SU-DHL-6 (cell line): ENCODE measurements at regions not wholly inside any gene's neighbourhood (a gene's known extent, or its start where the extent isn't known, plus 50 kb on each side); places are given as distances from the start of the nearest gene placed in this dataset.
"Not testable (repeated sequence)": the region's sequence is repeated elsewhere in the genome, so short reads cannot be mapped to it uniquely, and the experiment has no call there.

Experiments
- H2AFZ ChIP-seq: fragments of 200-600 bp; sonication (generic); 2 replicates; pipeline ENCODE4 v1.6.1; 2014; ENCODE audit warnings: low read depth, mild to moderate bottlenecking, moderate library complexity, mixed read lengths, antibody characterized with exemption, low read length; ENCODE audit not compliant: severe bottlenecking
- H3F3A ChIP-seq: fragments of 200-600 bp; shearing (Covaris generic); 2 replicates; pipeline ENCODE4 v1.6.0; 2016; ENCODE audit warnings: antibody characterized with exemption, mild to moderate bottlenecking; ENCODE audit not compliant: insufficient read depth
- H3K27ac ChIP-seq: fragments of 200-600 bp; sonication (generic); 2 replicates; pipeline ENCODE4 v1.5.1; 2016; ENCODE audit warnings: low read depth, mild to moderate bottlenecking, low read length, moderate library complexity, mixed read lengths
- H3K27me3 ChIP-seq: fragments of 200-600 bp; sonication (generic), shearing (Covaris generic); 2 replicates; pipeline ENCODE4 v1.6.0; 2014; ENCODE audit warnings: mild to moderate bottlenecking, low read length
- H3K36me3 ChIP-seq: fragments of 200-600 bp; sonication (generic); 2 replicates; pipeline ENCODE4 v1.6.1; 2014; ENCODE audit warnings: mild to moderate bottlenecking, low read length, mixed read lengths
- H3K4me2 ChIP-seq: fragments of 300-600, 200-600 bp; shearing (Covaris generic), sonication (generic); 2 replicates; pipeline ENCODE4 v1.6.0; 2014; ENCODE audit warnings: low read length, low read depth, mild to moderate bottlenecking; ENCODE audit not compliant: poor library complexity, severe bottlenecking
- H3K4me3 ChIP-seq: fragments of 200-600 bp; sonication (generic); 2 replicates; pipeline ENCODE4 v1.5.1; 2014; ENCODE audit warnings: antibody characterized with exemption, low read length, mild to moderate bottlenecking, mixed read lengths; ENCODE audit not compliant: insufficient read depth, poor library complexity, severe bottlenecking
- H3K79me2 ChIP-seq: fragments of 200-600 bp; sonication (generic); 2 replicates; pipeline ENCODE4 v1.6.1; 2014; ENCODE audit warnings: mild to moderate bottlenecking, low read length, moderate library complexity; ENCODE audit not compliant: insufficient read depth
- H3K9ac ChIP-seq: fragments of 200-600 bp; sonication (generic); 2 replicates; pipeline ENCODE4 v1.7.0; 2014; ENCODE audit warnings: mild to moderate bottlenecking, low read length
- H3K9me2 ChIP-seq: fragments of 200-600 bp; sonication (generic); replicated peaks from 2 replicates; pipeline ENCODE4 v1.6.1; 2014; ENCODE audit warnings: low read length; ENCODE audit not compliant: insufficient read depth
- H3K9me3 ChIP-seq: fragments of 200-600 bp; sonication (generic); 2 replicates; pipeline ENCODE4 v1.6.1; 2014; ENCODE audit warnings: low read length, mixed read lengths; ENCODE audit not compliant: insufficient read depth
- H4K20me1 ChIP-seq: fragments of 200-600 bp; sonication (generic); 2 replicates; pipeline ENCODE4 v1.6.1; 2014; ENCODE audit warnings: low read depth, mild to moderate bottlenecking, antibody characterized with exemption, low read length, moderate library complexity, mixed read lengths
- CTCF ChIP-seq: fragments of 200-600 bp; sonication (generic); IDR thresholded peaks from one replicate; pipeline ENCODE4 v1.5.1; 2017; ENCODE audit warnings: antibody characterized with exemption, mild to moderate bottlenecking, low read length, moderate library complexity; ENCODE audit not compliant: insufficient read depth, poor library complexity, severe bottlenecking
- EZH2phosphoT487 ChIP-seq: fragments of 200-600 bp; sonication (generic), shearing (Covaris generic); conservative IDR thresholded peaks from 2 replicates; pipeline ENCODE4 v1.6.1; 2018; ENCODE audit warnings: mild to moderate bottlenecking, antibody characterized with exemption, low read length, moderate library complexity, mixed read lengths

GRCh38 chr2:150674283-150674682 lies 186.8 kb upstream of the RND3 start:
- no peak overlapping the region for H3K4me2 ChIP-seq
- no peaks in the 10 kb centered on the region for H3F3A ChIP-seq
- no peak overlapping the region for H2AFZ ChIP-seq
- H3K27me3 ChIP-seq, result no peaks in the 10 kb centered on the region
- H3K27ac ChIP-seq, result no peak overlapping the region
- H3K9me3 ChIP-seq, result no peaks in the 10 kb centered on the region
- no peaks in the 10 kb centered on the region for H3K9me2 ChIP-seq
- no peak overlapping the region for H3K4me3 ChIP-seq
- no peaks in the 10 kb centered on the region for H4K20me1 ChIP-seq
- H3K9ac ChIP-seq, result no peak overlapping the region
- H3K36me3 ChIP-seq, result no peaks in the 10 kb centered on the region; the same call in 1 of the 2 replicates
- TF ChIP-seq EZH2phosphoT487, result no peak
- TF ChIP-seq CTCF, result no peak
- no peaks in the 10 kb centered on the region for H3K79me2 ChIP-seq

GRCh38 chr2:150672311-150672710 lies 184.8 kb upstream of the RND3 start:
- Histone ChIP-seq H3K79me2 (no peaks in the 10 kb centered on the region), H2AFZ (no peak overlapping the region)
- no peak for TF ChIP-seq EZH2phosphoT487
- no peak for TF ChIP-seq CTCF

GRCh38 chr2:150669492-150669891 lies 182.0 kb upstream of the RND3 start:
- Histone ChIP-seq H3K4me3 (no peak overlapping the region), H3K4me2 (no peak overlapping the region), H3K79me2 (no peaks in the 10 kb centered on the region), H3K9me3 (no peaks in the 10 kb centered on the region), H3K27me3 (no peaks in the 10 kb centered on the region), H3K36me3 (no peaks in the 10 kb centered on the region; the same call in 1 of the 2 replicates), H3K27ac (no peak overlapping the region), H3F3A (no peaks in the 10 kb centered on the region), H3K9ac (no peak overlapping the region), H2AFZ (no peak overlapping the region), H4K20me1 (no peaks in the 10 kb centered on the region), H3K9me2 (no peaks in the 10 kb centered on the region)
- TF ChIP-seq CTCF (no peak), EZH2phosphoT487 (no peak)

More at GRCh38 chr2:150672311-150672710, 184.8 kb upstream of the RND3 start:
- H3K27ac ChIP-seq, result no peak overlapping the region
- no peaks in the 10 kb centered on the region for H4K20me1 ChIP-seq
- no peak overlapping the region for H3K4me2 ChIP-seq
- H3K36me3 ChIP-seq, result no peaks in the 10 kb centered on the region; the same call in 1 of the 2 replicates
- H3K9me2 ChIP-seq, result no peaks in the 10 kb centered on the region
- no peak overlapping the region for H3K4me3 ChIP-seq
- H3F3A ChIP-seq, result no peaks in the 10 kb centered on the region
- H3K27me3 ChIP-seq, result no peaks in the 10 kb centered on the region
- no peaks in the 10 kb centered on the region for H3K9me3 ChIP-seq
- no peak overlapping the region for H3K9ac ChIP-seq

- H3K4me2 ChIP-seq, H3K27ac ChIP-seq, H3K36me3 ChIP-seq, H3K4me3 ChIP-seq, H2AFZ ChIP-seq, H3K9me3 ChIP-seq, H3K27me3 ChIP-seq, H3K79me2 ChIP-seq, H3K9ac ChIP-seq, H4K20me1 ChIP-seq, H3K9me2 ChIP-seq, H3F3A ChIP-seq: not testable (repeated sequence)
Observed at GRCh38 chr2:150667039-150667438, 179.6 kb upstream of the RND3 start.
